ENCODE measurements at regions not wholly inside any gene's neighbourhood (a gene's known extent, or its start where the extent isn't known, plus 50 kb on each side); places are given as distances from the start of the nearest gene placed in this dataset.

GRCh38 chr18:7479756-7480155 is 87.4 kb upstream of the PTPRM start:
- Histone ChIP-seq H3K79me2 (no peaks in the 10 kb centered on the region), H2AFZ (no peak overlapping the region), H3K9me2 (replicated peaks; ENCODE audit: insufficient read depth) (no peaks in the 10 kb centered on the region), H3K4me2 (no peak overlapping the region), H3K27me3 (no peaks in the 10 kb centered on the region), H3K27ac (no peak overlapping the region), H3K9me3 (ENCODE audit: low read depth) (no peaks in the 10 kb centered on the region), H4K20me1 (ENCODE audit: insufficient read depth, poor library complexity, severe bottlenecking) (no peaks in the 10 kb centered on the region), H3K4me3 (no peak overlapping the region), H3K4me1 (ENCODE audit: insufficient read depth) (no peaks in the 10 kb centered on the region), H3K36me3 (replicated peaks; ENCODE audit: insufficient read depth, low read depth) (no peaks in the 10 kb centered on the region)
- DNase-seq (ENCODE audit: low spot score): no peak
- TF ChIP-seq CTCF (IDR thresholded peaks at IDR 0.05; ENCODE audit: poor library complexity) (no peak), EZH2 (IDR thresholded peaks at IDR 0.05; ENCODE audit: borderline replicate concordance) (no peak), EZH2phosphoT487 (IDR thresholded peaks at IDR 0.05; ENCODE audit: low read depth, severe bottlenecking, unreplicated experiment) (no peak)
- 70% methylated on average over 6 of the region's 6 CpGs for WGBS (ENCODE audit: low lambda C conversion rate, missing lambda C conversion rate)

GRCh38 chr18:7480879-7481278 is 86.2 kb upstream of the PTPRM start:
- H3K36me3 ChIP-seq (replicated peaks; ENCODE audit: insufficient read depth, low read depth): no peaks in the 10 kb centered on the region
- H3K9me3 ChIP-seq (ENCODE audit: low read depth): no peaks in the 10 kb centered on the region
- no peaks in the 10 kb centered on the region for H3K27me3 ChIP-seq
- no peak for TF ChIP-seq EZH2 (IDR thresholded peaks at IDR 0.05; ENCODE audit: borderline replicate concordance)
- no peak for TF ChIP-seq EZH2phosphoT487 (IDR thresholded peaks at IDR 0.05; ENCODE audit: low read depth, severe bottlenecking, unreplicated experiment)
- TF ChIP-seq CTCF (IDR thresholded peaks at IDR 0.05; ENCODE audit: poor library complexity): no peak
- no peaks in the 10 kb centered on the region for H3K9me2 ChIP-seq (replicated peaks; ENCODE audit: insufficient read depth)
- H3K4me1 ChIP-seq (ENCODE audit: insufficient read depth): no peaks in the 10 kb centered on the region
- WGBS (ENCODE audit: low lambda C conversion rate, missing lambda C conversion rate): 95% methylated on average over 7 of the region's 7 CpGs
- no peak overlapping the region for H3K4me3 ChIP-seq
- no peak overlapping the region for H3K27ac ChIP-seq
- H2AFZ ChIP-seq: no peak overlapping the region
- no peak for DNase-seq (ENCODE audit: low spot score)
- H4K20me1 ChIP-seq (ENCODE audit: insufficient read depth, poor library complexity, severe bottlenecking): no peaks in the 10 kb centered on the region
- H3K79me2 ChIP-seq: no peaks in the 10 kb centered on the region
- H3K4me2 ChIP-seq: no peak overlapping the region

- Histone ChIP-seq H3K9me3 (ENCODE audit: low read depth) (no peaks in the 10 kb centered on the region), H3K36me3 (replicated peaks; ENCODE audit: insufficient read depth, low read depth) (no peaks in the 10 kb centered on the region), H3K4me2 (no peak overlapping the region), H2AFZ (no peak overlapping the region), H3K27ac (no peak overlapping the region), H4K20me1 (ENCODE audit: insufficient read depth, poor library complexity, severe bottlenecking) (no peaks in the 10 kb centered on the region), H3K27me3 (no peaks in the 10 kb centered on the region), H3K79me2 (no peaks in the 10 kb centered on the region), H3K4me3 (no peak overlapping the region), H3K4me1 (ENCODE audit: insufficient read depth) (no peaks in the 10 kb centered on the region), H3K9me2 (replicated peaks; ENCODE audit: insufficient read depth) (no peaks in the 10 kb centered on the region)
- no peak for TF ChIP-seq EZH2 (IDR thresholded peaks at IDR 0.05; ENCODE audit: borderline replicate concordance)
- no peak for TF ChIP-seq EZH2phosphoT487 (IDR thresholded peaks at IDR 0.05; ENCODE audit: low read depth, severe bottlenecking, unreplicated experiment)
- no peak for TF ChIP-seq CTCF (IDR thresholded peaks at IDR 0.05; ENCODE audit: poor library complexity)
- DNase-seq (ENCODE audit: low spot score): no peak
These were observed 84.8 kb upstream of the PTPRM start for GRCh38 chr18:7482342-7482741.

- Histone ChIP-seq H3K79me2 (no peaks in the 10 kb centered on the region), H3K27ac (no peak overlapping the region), H3K4me3 (no peak overlapping the region), H4K20me1 (ENCODE audit: insufficient read depth, poor library complexity, severe bottlenecking) (no peaks in the 10 kb centered on the region), H3K9me3 (ENCODE audit: low read depth) (no peaks in the 10 kb centered on the region), H3K9me2 (replicated peaks; ENCODE audit: insufficient read depth) (no peaks in the 10 kb centered on the region), H3K27me3 (no peaks in the 10 kb centered on the region), H3K36me3 (replicated peaks; ENCODE audit: insufficient read depth, low read depth) (no peaks in the 10 kb centered on the region), H3K4me2 (no peak overlapping the region), H2AFZ (no peak overlapping the region), H3K4me1 (ENCODE audit: insufficient read depth) (peaks cover 8% of the 10 kb centered on the region)
- no peak for DNase-seq (ENCODE audit: low spot score)
- 77% methylated on average over 4 of the region's 4 CpGs for WGBS (ENCODE audit: low lambda C conversion rate, missing lambda C conversion rate)
- no peak for TF ChIP-seq CTCF (IDR thresholded peaks at IDR 0.05; ENCODE audit: poor library complexity)
These were observed 81.5 kb upstream of the PTPRM start for GRCh38 chr18:7485616-7486015.

Data from hepatocyte (in vitro differentiated cells).